ENCODE measurements at regions not wholly inside any gene's neighbourhood (a gene's known extent, or its start where the extent isn't known, plus 50 kb on each side); places are given as distances from the start of the nearest gene placed in this dataset.

DNA sequence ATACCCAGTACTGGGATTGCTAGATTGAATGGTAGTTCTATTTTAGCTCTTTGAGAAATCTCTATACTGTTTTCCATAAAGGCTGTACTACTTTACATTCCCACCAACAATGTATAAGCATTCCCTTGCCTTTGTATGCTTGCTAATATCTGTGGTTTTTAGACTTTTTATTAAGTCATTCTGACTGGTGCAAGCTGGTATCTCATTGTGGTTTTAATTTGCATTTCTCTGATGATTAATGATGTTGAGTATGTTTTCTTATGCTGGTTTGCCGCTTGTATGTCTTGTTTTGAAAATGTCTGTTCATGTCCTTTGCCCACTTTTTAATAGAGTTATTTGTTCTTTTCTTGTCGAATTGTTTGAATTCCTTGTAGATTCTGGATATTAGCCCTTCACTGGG lies 512.7 kb upstream of the PAPPA start:
- H3K9me3 Mint-ChIP-seq = peaks cover 0 to 3% (median 0%) of the 10 kb centered on the region in 7 donors
- DNase-seq (no peak), ATAC-seq (ENCODE audit: low read depth in 2 of 2) (no peak)
- H3K4me1 Mint-ChIP-seq = no peaks in the 10 kb centered on the region
- no peak overlapping the region for H3K27ac Mint-ChIP-seq
- peaks cover 0 to 3% (median 0%) of the 10 kb centered on the region in 3 donors for H3K27me3 Mint-ChIP-seq
- H3K4me3 Mint-ChIP-seq = no peak overlapping the region
- no peaks in the 10 kb centered on the region for H3K36me3 Mint-ChIP-seq

DNA sequence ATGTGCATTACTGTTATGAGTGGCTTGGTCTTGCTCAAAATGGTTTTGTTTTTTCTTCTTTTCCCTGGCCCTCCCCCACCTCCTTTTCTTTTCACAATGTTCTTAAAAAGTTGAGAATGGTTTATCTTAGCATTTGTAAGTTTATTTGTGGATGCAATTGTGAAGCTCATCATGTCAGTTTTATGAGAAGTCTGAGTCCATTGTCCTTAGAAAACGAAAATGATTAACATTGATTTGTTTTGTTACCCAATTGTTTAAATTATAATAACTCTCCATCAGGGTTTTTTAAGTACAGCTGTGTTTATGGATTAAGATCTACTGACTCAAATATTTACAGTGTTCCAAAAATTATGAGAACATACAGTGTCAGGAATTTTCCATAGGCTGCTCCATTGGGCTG lies 511.3 kb upstream of the PAPPA start:
- Mint-ChIP-seq H3K27me3 (peaks cover 0 to 3% (median 0%) of the 10 kb centered on the region in 3 donors), H3K36me3 (no peaks in the 10 kb centered on the region), H3K9me3 (peaks cover 0 to 3% (median 0%) of the 10 kb centered on the region in 7 donors), H3K27ac (no peak overlapping the region), H3K4me3 (no peak overlapping the region), H3K4me1 (no peaks in the 10 kb centered on the region)
- DNase-seq (no peak), ATAC-seq (ENCODE audit: low read depth in 2 of 2) (no peak)

DNA sequence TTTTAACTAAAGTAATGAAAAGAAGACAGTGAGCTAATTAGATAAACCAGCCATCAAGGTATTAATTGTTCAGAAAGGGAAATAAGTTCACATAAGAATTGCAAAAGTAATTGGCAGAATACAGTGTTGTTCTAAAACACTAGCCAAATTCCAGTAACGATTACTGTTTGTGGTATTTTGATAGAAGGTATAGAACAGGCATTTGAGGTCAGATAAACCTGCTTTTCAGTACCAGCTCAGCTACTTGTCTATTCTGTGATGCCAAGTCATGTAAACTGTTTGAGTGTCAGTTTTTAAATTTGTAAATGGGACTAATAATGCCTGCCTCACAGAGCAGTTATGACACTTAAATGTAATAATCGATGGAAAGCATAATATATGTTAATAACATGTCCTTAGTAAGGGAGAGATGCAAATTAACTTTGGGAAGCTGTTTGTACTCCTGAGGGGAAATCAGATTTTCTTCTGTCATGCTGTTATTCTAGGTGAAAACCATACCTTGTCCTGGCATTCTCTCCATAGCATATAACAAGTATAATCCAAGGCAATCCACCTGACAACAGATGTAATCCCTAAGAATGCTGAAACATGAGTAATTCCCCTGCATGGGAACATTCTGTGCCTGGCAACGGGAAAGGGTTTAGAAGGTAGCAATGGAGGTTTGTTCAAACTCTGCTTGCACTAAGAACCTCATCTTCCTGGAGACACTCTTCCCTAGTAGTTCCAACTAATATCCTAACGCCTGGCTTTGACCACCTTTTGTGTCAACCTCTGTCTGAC lies 509.5 kb upstream of the PAPPA start:
- no peak overlapping the region for H3K27ac Mint-ChIP-seq
- no peaks in the 10 kb centered on the region for H3K36me3 Mint-ChIP-seq
- DNase-seq (no peak), ATAC-seq (ENCODE audit: low read depth in 2 of 2) (no peak)
- H3K27me3 Mint-ChIP-seq = peaks cover 0 to 7% (median 0%) of the 10 kb centered on the region in 3 donors
- no peak overlapping the region for H3K4me3 Mint-ChIP-seq
- peaks cover 0 to 3% (median 0%) of the 10 kb centered on the region in 7 donors for H3K9me3 Mint-ChIP-seq
- H3K4me1 Mint-ChIP-seq = no peaks in the 10 kb centered on the region

DNA sequence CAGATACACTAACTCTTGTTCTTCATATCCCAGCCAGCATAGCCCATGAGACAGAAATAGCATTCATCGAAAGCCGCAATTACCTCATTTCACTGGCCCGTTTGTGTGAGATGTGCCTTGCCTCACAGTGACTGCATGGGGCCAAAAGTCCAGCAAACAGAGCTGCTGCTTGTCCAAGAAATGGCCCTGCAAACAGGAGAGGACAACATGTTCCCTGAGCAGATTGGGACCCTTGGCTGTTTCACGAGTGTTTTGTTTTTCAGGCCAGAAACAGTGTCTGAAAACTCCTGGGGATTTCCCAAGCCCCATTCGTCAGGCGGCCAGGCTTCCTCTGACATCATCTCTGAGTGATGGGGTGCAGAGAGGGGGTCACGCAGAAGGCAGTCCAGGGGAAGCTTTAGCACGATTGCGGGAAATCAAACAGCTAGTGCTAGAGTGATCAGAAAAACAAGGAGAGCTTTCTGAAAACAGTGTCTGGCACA lies 503.6 kb upstream of the PAPPA start:
- Mint-ChIP-seq H3K9me3 (peaks cover 0 to 4% (median 0%) of the 10 kb centered on the region in 7 donors), H3K27ac (no peak overlapping the region), H3K36me3 (no peaks in the 10 kb centered on the region), H3K27me3 (peaks cover 0 to 4% (median 0%) of the 10 kb centered on the region in 3 donors), H3K4me3 (no peak overlapping the region), H3K4me1 (no peaks in the 10 kb centered on the region)
- DNase-seq (no peak), ATAC-seq (ENCODE audit: low read depth in 2 of 2) (no peak)

DNA sequence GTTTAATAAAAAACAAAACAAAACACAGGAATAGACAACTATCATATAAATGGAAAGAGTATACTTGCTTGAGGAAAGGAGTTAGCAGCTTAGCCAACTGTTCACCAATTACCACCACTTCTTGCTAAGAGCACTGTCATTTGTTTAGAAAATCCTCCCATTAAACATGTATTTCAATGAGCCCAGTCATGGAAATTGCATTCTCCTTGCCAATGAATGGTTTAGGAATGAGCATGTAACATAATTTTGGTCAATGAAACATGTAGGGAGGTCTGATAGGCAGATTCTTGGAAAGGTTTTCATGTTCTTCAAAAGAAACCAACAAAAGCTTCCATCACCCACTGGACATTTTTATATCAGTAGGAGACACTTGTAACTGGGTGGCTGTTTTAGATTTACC lies 502.8 kb upstream of the PAPPA start:
- no peak overlapping the region for H3K4me3 Mint-ChIP-seq
- peaks cover 0 to 4% (median 0%) of the 10 kb centered on the region in 3 donors for H3K27me3 Mint-ChIP-seq
- no peaks in the 10 kb centered on the region for H3K4me1 Mint-ChIP-seq
- H3K9me3 Mint-ChIP-seq = peaks cover 0 to 4% (median 0%) of the 10 kb centered on the region in 7 donors
- no peak for DNase-seq
- H3K27ac Mint-ChIP-seq = no peak overlapping the region
- H3K36me3 Mint-ChIP-seq = no peaks in the 10 kb centered on the region
- no peak for ATAC-seq (ENCODE audit: low read depth in 2 of 2)

DNA sequence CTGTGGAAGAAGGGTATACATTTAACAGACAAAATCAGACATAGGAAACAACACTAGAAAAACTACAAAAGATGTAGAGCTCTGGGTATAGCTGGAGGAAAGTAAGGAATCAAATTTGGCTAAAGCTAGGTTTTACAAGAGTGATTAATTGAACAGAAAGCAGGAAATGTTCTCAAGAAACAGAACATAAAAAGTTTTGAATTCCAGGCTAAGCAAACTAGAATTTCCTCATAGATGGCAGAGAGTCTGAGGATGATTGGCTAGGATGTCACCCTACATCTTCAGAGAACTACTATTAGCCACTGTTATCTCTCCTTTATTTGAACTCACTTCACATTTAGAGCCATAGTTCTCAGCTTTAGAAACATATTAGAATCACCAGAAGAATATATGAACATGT lies 502.1 kb upstream of the PAPPA start:
- no peaks in the 10 kb centered on the region for H3K36me3 Mint-ChIP-seq
- no peaks in the 10 kb centered on the region for H3K4me1 Mint-ChIP-seq
- peaks cover 0 to 4% (median 0%) of the 10 kb centered on the region in 3 donors for H3K27me3 Mint-ChIP-seq
- no peak for ATAC-seq (ENCODE audit: low read depth in 2 of 2)
- peaks cover 0 to 4% (median 0%) of the 10 kb centered on the region in 7 donors for H3K9me3 Mint-ChIP-seq
- no peak overlapping the region for H3K4me3 Mint-ChIP-seq
- H3K27ac Mint-ChIP-seq = peak overlapping the region in 1 of 6 donors; percentile 65
- no peak for DNase-seq

DNA sequence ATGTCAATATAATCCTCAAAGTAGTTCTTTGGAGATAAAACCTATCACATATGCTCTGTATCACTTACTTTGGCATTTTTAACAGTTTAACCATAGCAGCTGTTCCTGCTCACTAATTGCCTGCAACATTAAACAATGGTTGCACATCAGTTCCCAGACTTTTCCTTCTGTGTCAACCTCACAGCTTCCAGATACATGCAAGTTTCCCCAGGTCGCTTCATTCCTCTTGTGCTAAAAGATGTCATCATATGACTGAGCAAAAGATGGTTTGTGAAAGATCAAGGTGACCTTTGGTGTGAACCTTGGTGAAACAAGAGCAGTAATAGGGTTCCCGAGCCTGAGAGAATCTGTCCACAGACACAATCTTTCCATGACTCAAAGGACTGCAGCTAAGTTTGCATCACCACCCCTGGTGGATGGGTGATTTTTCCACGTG lies 500.4 kb upstream of the PAPPA start:
- ATAC-seq (ENCODE audit: low read depth in 2 of 2) (no peak), DNase-seq (no peak)
- Mint-ChIP-seq H3K9me3 (peaks cover 0 to 4% (median 0%) of the 10 kb centered on the region in 7 donors), H3K4me1 (no peaks in the 10 kb centered on the region), H3K27ac (no peak overlapping the region), H3K4me3 (no peak overlapping the region), H3K27me3 (no peaks in the 10 kb centered on the region), H3K36me3 (no peaks in the 10 kb centered on the region)

DNA sequence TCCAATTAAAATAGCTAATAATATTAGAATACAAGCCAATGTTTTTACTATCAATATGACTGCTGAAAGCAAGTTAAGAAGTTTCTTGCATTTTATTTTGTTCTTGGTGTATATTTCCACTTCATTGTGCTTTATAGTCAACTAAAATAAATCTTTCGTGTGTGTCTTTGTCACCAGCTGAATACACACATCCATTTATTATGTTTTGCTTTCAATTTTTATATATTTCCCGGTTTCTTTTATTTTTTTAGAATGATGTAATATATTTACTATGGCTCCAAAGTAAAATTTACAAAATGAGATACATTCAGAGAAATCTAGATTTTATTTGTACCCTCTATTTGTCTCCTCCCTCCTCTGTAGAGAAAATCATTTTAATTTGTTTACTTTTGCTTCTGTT lies 495.9 kb upstream of the PAPPA start:
- DNase-seq (no peak), ATAC-seq (ENCODE audit: low read depth in 2 of 2) (no peak)
- Mint-ChIP-seq H3K4me3 (no peak overlapping the region), H3K9me3 (no peaks in the 10 kb centered on the region), H3K4me1 (no peaks in the 10 kb centered on the region), H3K36me3 (no peaks in the 10 kb centered on the region), H3K27me3 (peaks cover 0 to 7% (median 0%) of the 10 kb centered on the region in 3 donors), H3K27ac (no peak overlapping the region)

DNA sequence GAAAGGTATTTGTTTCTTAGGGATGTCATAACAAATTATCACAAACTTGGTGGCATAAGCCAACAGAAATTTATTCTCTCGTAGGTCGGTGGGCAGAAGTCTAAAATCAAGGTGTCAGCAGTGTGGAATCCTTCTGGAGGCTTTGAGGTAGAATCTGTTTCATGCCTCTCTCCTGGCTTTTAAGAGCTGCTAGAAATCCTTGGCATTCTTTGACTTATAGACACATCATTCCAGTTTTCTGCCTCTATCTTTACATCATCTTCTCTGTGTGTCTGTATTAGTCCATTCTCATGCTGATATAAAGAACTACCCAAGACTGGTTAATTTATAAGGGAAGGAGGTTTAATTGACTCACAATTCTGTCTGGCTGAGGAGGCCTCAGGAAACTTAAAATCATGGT lies 488.1 kb upstream of the PAPPA start:
- Mint-ChIP-seq H3K36me3 (no peaks in the 10 kb centered on the region), H3K4me3 (no peak overlapping the region), H3K27me3 (peaks cover 0 to 5% (median 0%) of the 10 kb centered on the region in 3 donors), H3K27ac (no peak overlapping the region), H3K4me1 (no peaks in the 10 kb centered on the region), H3K9me3 (peaks cover 0 to 4% (median 0%) of the 10 kb centered on the region in 7 donors)
- ATAC-seq (ENCODE audit: low read depth in 2 of 2) = no peak
- DNase-seq = no peak

DNA sequence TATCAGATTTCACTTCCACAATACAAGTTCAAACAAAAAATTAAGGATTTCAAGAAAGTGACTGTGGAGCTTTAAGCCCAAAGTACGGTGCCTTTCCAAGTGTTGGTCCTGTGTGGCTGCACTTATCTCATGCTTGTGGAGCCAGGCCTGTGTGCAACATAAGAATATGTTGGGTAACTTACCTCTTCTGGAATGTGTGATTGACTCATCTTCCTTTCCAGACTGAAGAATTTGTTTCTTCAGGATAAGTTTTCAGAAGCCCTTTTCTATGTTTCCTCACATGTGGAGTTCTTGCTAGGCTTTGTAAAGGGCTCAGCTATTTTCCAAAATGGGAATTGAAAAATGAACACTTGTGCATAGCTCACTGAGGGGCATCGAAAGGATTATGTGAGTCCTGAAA lies 485.1 kb upstream of the PAPPA start:
- ATAC-seq (ENCODE audit: low read depth in 2 of 2) = no peak
- Mint-ChIP-seq H3K36me3 (no peaks in the 10 kb centered on the region), H3K27me3 (peaks cover 0 to 5% (median 0%) of the 10 kb centered on the region in 3 donors)

DNA sequence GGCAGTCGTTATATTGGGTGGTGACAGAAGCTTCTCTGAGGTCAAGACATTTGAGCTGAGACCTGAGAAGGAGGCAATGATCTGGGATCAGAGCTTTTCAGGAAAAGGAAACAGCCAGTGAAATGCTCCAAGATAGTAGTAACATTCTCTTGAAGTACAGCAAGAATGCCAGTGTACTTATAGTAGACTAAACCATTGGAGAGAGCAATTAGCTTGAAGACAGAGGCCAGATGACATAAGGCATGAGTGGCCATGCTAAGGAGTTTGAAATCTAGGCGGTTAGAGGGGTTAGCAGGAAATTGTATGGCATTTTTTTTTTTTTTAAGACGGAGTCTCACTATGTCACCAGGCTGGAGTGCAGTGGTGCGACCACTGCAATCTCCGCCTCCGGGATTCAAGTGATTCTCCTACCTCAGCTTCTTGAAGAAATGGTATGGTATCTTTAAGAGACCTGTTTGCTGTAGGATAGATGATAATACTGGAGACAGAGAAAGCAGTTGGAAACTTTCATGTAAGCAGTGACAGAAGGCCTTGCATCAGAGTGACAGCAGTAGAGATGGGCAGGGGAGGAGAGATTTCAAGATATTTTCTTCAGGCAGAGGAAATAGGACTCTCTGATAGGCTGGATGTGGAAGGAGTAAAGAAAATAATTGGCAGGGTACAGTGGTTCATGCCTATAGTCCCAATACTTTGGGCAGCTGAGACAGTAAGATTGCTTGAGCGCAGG lies 482.2 kb upstream of the PAPPA start:
- Mint-ChIP-seq H3K27me3 (no peaks in the 10 kb centered on the region), H3K36me3 (no peaks in the 10 kb centered on the region), H3K9me3 (peaks cover under 1 to 16% (median 6%) of the 10 kb centered on the region in 7 donors), H3K27ac (peak overlapping the region in 1 of 6 donors; percentile 58), H3K4me1 (no peaks in the 10 kb centered on the region), H3K4me3 (no peak overlapping the region)
- DNase-seq = no peak
- no peak for ATAC-seq (ENCODE audit: low read depth in 2 of 2)

More for the DNA sequence above, 485.1 kb upstream of the PAPPA start:
- no peak overlapping the region for H3K4me3 Mint-ChIP-seq
- peaks cover 0 to 15% (median 5%) of the 10 kb centered on the region in 7 donors for H3K9me3 Mint-ChIP-seq
- no peaks in the 10 kb centered on the region for H3K4me1 Mint-ChIP-seq
- no peak for DNase-seq
- H3K27ac Mint-ChIP-seq = no peak overlapping the region

DNA sequence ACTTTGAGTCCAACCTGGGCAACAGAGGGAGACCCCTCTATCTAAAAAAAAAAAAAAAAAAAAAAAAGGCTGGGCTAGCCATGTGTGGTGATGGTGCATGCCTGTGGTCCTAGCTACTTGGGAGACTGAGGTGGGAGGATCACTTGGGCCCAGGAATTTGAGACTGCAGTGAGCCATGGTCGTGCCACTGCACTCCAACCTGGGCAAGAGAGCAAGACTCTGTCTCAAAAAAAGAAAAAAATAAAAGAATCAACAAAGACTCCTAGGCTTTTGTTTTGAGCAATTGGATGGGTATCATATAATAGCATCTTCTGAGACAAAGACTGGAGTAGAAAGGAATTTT lies 481.7 kb upstream of the PAPPA start:
- no peak overlapping the region for H3K4me3 Mint-ChIP-seq
- H3K9me3 Mint-ChIP-seq = peaks cover 3 to 20% (median 8%) of the 10 kb centered on the region in 7 donors
- DNase-seq = no peak
- no peaks in the 10 kb centered on the region for H3K4me1 Mint-ChIP-seq
- no peak overlapping the region for H3K27ac Mint-ChIP-seq
- ATAC-seq (ENCODE audit: low read depth in 2 of 2) = no peak
- H3K36me3 Mint-ChIP-seq = no peaks in the 10 kb centered on the region
- H3K27me3 Mint-ChIP-seq = no peaks in the 10 kb centered on the region

DNA sequence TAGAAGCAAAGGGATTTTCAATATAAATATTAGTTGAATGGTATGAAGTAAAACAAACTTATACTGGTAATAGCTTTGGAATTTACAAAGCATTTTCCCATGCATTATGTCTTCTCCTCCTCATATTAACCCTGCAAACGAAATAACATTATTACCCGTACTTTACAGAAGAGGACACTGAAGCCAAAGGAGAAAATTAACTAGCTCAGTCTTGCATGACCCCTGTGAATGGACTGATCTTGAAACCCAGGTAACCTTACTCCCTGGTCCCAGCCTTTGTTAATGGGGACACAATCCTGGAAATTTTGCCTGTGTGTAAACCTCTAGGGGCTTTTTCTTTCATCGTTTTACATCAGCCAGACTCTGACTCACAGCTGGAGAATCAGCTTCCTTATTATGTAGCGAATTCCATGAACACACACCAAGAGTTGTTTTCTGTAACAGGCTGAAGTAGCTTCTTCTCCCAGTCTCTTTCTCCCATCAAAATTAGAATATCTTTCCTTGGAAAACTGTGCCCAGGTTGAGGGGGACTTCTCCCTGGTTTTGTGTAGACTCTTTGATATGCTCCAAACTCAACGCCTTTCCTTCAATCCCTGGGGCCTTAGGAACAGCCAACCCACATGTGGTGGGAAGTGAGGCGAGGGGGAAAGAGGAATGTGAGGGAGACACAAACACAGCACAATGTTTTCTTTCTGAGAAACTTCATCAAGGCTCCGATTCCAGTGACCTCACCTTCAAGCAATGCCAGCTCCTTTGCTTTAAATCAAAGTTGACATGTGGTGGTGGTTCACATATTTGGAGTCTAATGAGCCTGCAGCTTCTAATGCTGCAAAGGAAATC lies 480.9 kb upstream of the PAPPA start:
- no peaks in the 10 kb centered on the region for H3K36me3 Mint-ChIP-seq
- H3K4me1 Mint-ChIP-seq = no peaks in the 10 kb centered on the region
- no peak for ATAC-seq (ENCODE audit: low read depth in 2 of 2)
- H3K27ac Mint-ChIP-seq = no peak overlapping the region
- no peaks in the 10 kb centered on the region for H3K27me3 Mint-ChIP-seq
- no peak for DNase-seq
- H3K9me3 Mint-ChIP-seq = peaks cover 3 to 20% (median 8%) of the 10 kb centered on the region in 7 donors
- no peak overlapping the region for H3K4me3 Mint-ChIP-seq

Measured in naive B cell (primary cell).